ENCODE measurements at regions not wholly inside any gene's neighbourhood (a gene's known extent, or its start where the extent isn't known, plus 50 kb on each side); places are given as distances from the start of the nearest gene placed in this dataset.
A peak's percentile ranks its signal among the peaks of the same experiment; 100 is the strongest.

- Mint-ChIP-seq H3K27me3 (ENCODE audit: low read depth, poor library complexity) (no peaks in the 10 kb centered on the region), H3K27ac (no peak overlapping the region), H3K4me1 (peaks cover 56% of the 10 kb centered on the region), H3K4me3 (peak overlapping the region; percentile 40), H3K36me3 (ENCODE audit: low read depth) (no peaks in the 10 kb centered on the region), H3K9me3 (peaks cover 1% of the 10 kb centered on the region)
- no peak for TF ChIP-seq CTCF (IDR thresholded peaks at IDR 0.05)
- peak; percentile 70 for DNase-seq
Measured at GRCh38 chr6:112501705-112502104, 154.6 kb downstream of the RFPL4B start.

- peak overlapping the region; percentile 42 for H3K4me3 Mint-ChIP-seq
- DNase-seq, result no peak
Measured at GRCh38 chr6:112502351-112503090, 155.4 kb downstream of the RFPL4B start.

GRCh38 chr6:112503091-112503596 lies 156.0 kb downstream of the RFPL4B start:
- no peaks in the 10 kb centered on the region for H3K36me3 Mint-ChIP-seq (ENCODE audit: low read depth)
- H3K9me3 Mint-ChIP-seq, result peaks cover 3% of the 10 kb centered on the region
- no peaks in the 10 kb centered on the region for H3K27me3 Mint-ChIP-seq (ENCODE audit: low read depth, poor library complexity)
- H3K4me3 Mint-ChIP-seq, result peak overlapping the region; percentile 42
- peak overlapping the region; percentile 96 for H3K27ac Mint-ChIP-seq
- DNase-seq, result peak; percentile 30
- peaks cover 56% of the 10 kb centered on the region for H3K4me1 Mint-ChIP-seq
- TF ChIP-seq CTCF (IDR thresholded peaks at IDR 0.05), result no peak

More at GRCh38 chr6:112502351-112503090, 155.4 kb downstream of the RFPL4B start:
- Mint-ChIP-seq H3K4me1 (peaks cover 56% of the 10 kb centered on the region), H3K36me3 (ENCODE audit: low read depth) (no peaks in the 10 kb centered on the region), H3K27ac (peak overlapping the region; percentile 96), H3K9me3 (peaks cover 2% of the 10 kb centered on the region), H3K27me3 (ENCODE audit: low read depth, poor library complexity) (no peaks in the 10 kb centered on the region)
- peak; percentile 32 for TF ChIP-seq CTCF (IDR thresholded peaks at IDR 0.05)

- Mint-ChIP-seq H3K36me3 (ENCODE audit: low read depth) (peaks cover 8% of the 10 kb centered on the region), H3K27ac (peak overlapping the region; percentile 86), H3K9me3 (peaks cover 11% of the 10 kb centered on the region), H3K4me1 (peaks cover 52% of the 10 kb centered on the region), H3K27me3 (ENCODE audit: low read depth, poor library complexity) (no peaks in the 10 kb centered on the region), H3K4me3 (peak overlapping the region; percentile 5)
- DNase-seq, result peak; percentile 2
- no peak for TF ChIP-seq CTCF (IDR thresholded peaks at IDR 0.05)
Measured at GRCh38 chr6:112504621-112505020, 157.5 kb downstream of the RFPL4B start.

- H3K27ac Mint-ChIP-seq, result no peak overlapping the region
- no peak for DNase-seq
- H3K9me3 Mint-ChIP-seq, result peaks cover 20% of the 10 kb centered on the region
- H3K4me3 Mint-ChIP-seq, result no peak overlapping the region
- peaks cover 3% of the 10 kb centered on the region for H3K4me1 Mint-ChIP-seq
- H3K27me3 Mint-ChIP-seq (ENCODE audit: low read depth, poor library complexity), result no peaks in the 10 kb centered on the region
- TF ChIP-seq CTCF (IDR thresholded peaks at IDR 0.05), result no peak
- peaks cover 11% of the 10 kb centered on the region for H3K36me3 Mint-ChIP-seq (ENCODE audit: low read depth)
Measured at GRCh38 chr6:112511441-112511840, 164.3 kb downstream of the RFPL4B start.

- peaks cover 2% of the 10 kb centered on the region for H3K27me3 Mint-ChIP-seq (ENCODE audit: low read depth, poor library complexity)
- H3K9me3 Mint-ChIP-seq, result peaks cover 17% of the 10 kb centered on the region
- H3K4me1 Mint-ChIP-seq, result no peaks in the 10 kb centered on the region
- no peak for TF ChIP-seq CTCF (IDR thresholded peaks at IDR 0.05)
- no peak for DNase-seq
- H3K27ac Mint-ChIP-seq, result no peak overlapping the region
- no peak overlapping the region for H3K4me3 Mint-ChIP-seq
- H3K36me3 Mint-ChIP-seq (ENCODE audit: low read depth), result peaks cover 11% of the 10 kb centered on the region
Measured at GRCh38 chr6:112513175-112513574, 166.0 kb downstream of the RFPL4B start.

Measured in nephron progenitor cell (in vitro differentiated cells).